ENCODE measurements at regions not wholly inside any gene's neighbourhood (a gene's known extent, or its start where the extent isn't known, plus 50 kb on each side); places are given as distances from the start of the nearest gene placed in this dataset.

- Histone ChIP-seq H3K23ac (ENCODE audit: low read depth, low read length) (no peak overlapping the region), H3K36me3 (ENCODE audit: control insufficient read depth, insufficient read depth, low read length) (peaks cover 2% of the 10 kb centered on the region; the same call in 1 of the 2 replicates), H2BK120ac (ENCODE audit: low read depth, low read length) (no peak overlapping the region), H3K27ac (ENCODE audit: insufficient read depth, low read length) (no peak overlapping the region), H2AK5ac (ENCODE audit: low read depth, low read length) (no peak overlapping the region), H3K18ac (ENCODE audit: low read depth, low read length) (no peak overlapping the region), H3K9me3 (ENCODE audit: control insufficient read depth, insufficient read depth, low read length) (peaks cover 6% of the 10 kb centered on the region; the same call in 1 of the 2 replicates), H4K91ac (ENCODE audit: insufficient read depth, low read depth, low read length) (no peak overlapping the region), H2AFZ (replicated peaks; ENCODE audit: low read length, poor library complexity) (no peak overlapping the region), H3K9me1 (ENCODE audit: insufficient read depth, low read length) (0 out of 2 replicates have a peak, but pooled peaks cover 3% of the 10 kb centered on the region), H2BK5ac (ENCODE audit: low read depth, low read length, poor library complexity, severe bottlenecking) (no peak overlapping the region), H3K4ac (ENCODE audit: low read depth, low read length) (no peak overlapping the region), H3K4me2 (ENCODE audit: low read depth, low read length) (no peak overlapping the region), H3K4me3 (ENCODE audit: insufficient read depth, low read depth, low read length) (no peak overlapping the region), H2BK15ac (ENCODE audit: low read depth, low read length) (no peak overlapping the region), H2BK20ac (ENCODE audit: low read depth, low read length) (no peak overlapping the region), H3K4me1 (ENCODE audit: control insufficient read depth, insufficient read depth, low read length) (no peaks in the 10 kb centered on the region), H4K20me1 (ENCODE audit: insufficient read depth, low read length) (no peaks in the 10 kb centered on the region), H3K27me3 (ENCODE audit: control insufficient read depth, insufficient read depth, low read length) (no peaks in the 10 kb centered on the region), H4K8ac (ENCODE audit: low read depth in 2 of 2, low read length in 2 of 2) (no peak overlapping the region), H2AK9ac (replicated peaks; ENCODE audit: low read depth, low read length, poor library complexity) (no peak overlapping the region), H3K9ac (ENCODE audit: low read depth, low read length) (no peak overlapping the region), H3K56ac (ENCODE audit: extremely low read depth, insufficient read depth, low read length) (no peak overlapping the region), H3K14ac (replicated peaks; ENCODE audit: low read depth, low read length) (no peak overlapping the region), H4K5ac (ENCODE audit: low read depth, low read length) (no peak overlapping the region), H3K79me1 (ENCODE audit: low read depth in 1 of 2, low read length in 2 of 2) (peaks cover 33 to 34% of the 10 kb centered on the region in 2 experiments)
- BruUV-seq (replicated peaks) = no TSS peak
- intact Hi-C loops (cut with micrococcal nuclease) (no loop called here), dilution Hi-C loops (cut with HindIII; ENCODE audit: low sequenced_read_pairs, unreplicated experiment) (no loop called here), in situ Hi-C loops (cut with MboI; ENCODE audit: low sequenced_read_pairs) (no loop called here)
- ChIA-PET CTCF (no interaction called here), POLR2A (ENCODE audit: unreplicated experiment) (no interaction called here)
- WGBS, 2 experiments (ENCODE audit: extremely low coverage in 2 of 2, insufficient read length in 1 of 2) = no CpG with 5 or more reads among the region's 2 CpGs
- ATAC-seq (ENCODE audit: low read depth) (no peak), DNase-seq (no peak)
- no peak for TF ChIP-seq NFE2L2 (IDR thresholded peaks at IDR 0.05; ENCODE audit: low read depth, low read length)
- TF ChIP-seq BHLHE40 (IDR thresholded peaks at IDR 0.05; ENCODE audit: low read depth, low read length) = no peak
- TF ChIP-seq RAD21 (IDR thresholded peaks at IDR 0.05; ENCODE audit: low read length) = no peak
- TF ChIP-seq SMC3 (IDR thresholded peaks at IDR 0.05; ENCODE audit: low read depth, low read length) = no peak
- no peak for TF ChIP-seq CEBPB (IDR thresholded peaks at IDR 0.05; ENCODE audit: low read depth, low read length)
- no peak for TF ChIP-seq USF2 (IDR thresholded peaks at IDR 0.05; ENCODE audit: low read depth, low read length)
- TF ChIP-seq ELK1 (IDR thresholded peaks at IDR 0.05; ENCODE audit: borderline replicate concordance, low read depth, low read length) = no peak
- TF ChIP-seq MAZ (IDR thresholded peaks at IDR 0.05; ENCODE audit: borderline replicate concordance, low read depth, low read length) = no peak
- no peak for TF ChIP-seq POLR2A (IDR thresholded peaks at IDR 0.05; ENCODE audit: low read depth, low read length)
- no peak for TF ChIP-seq RFX5 (IDR thresholded peaks at IDR 0.05; ENCODE audit: low read depth, low read length)
- no peak for TF ChIP-seq CHD1 (IDR thresholded peaks at IDR 0.05; ENCODE audit: low read depth, low read length)
- no peak for TF ChIP-seq CTCF (conservative IDR thresholded peaks at IDR 0.05; ENCODE audit: low read depth, low read length)
- no peak for TF ChIP-seq RCOR1 (IDR thresholded peaks at IDR 0.05; ENCODE audit: insufficient replicate concordance, low read length)
- no peak for TF ChIP-seq MXI1 (IDR thresholded peaks at IDR 0.05; ENCODE audit: borderline replicate concordance, low read depth, low read length)
Measured at GRCh38 chr14:71600309-71600708, 331.9 kb upstream of the RGS6 start.
